HG03342 (cell line): ENCODE measurements at regions not wholly inside any gene's neighbourhood (a gene's known extent, or its start where the extent isn't known, plus 50 kb on each side); places are given as distances from the start of the nearest gene placed in this dataset.
"Not testable (repeated sequence)": the region's sequence is repeated elsewhere in the genome, so short reads cannot be mapped to it uniquely, and the experiment has no call there.

Source experiments
- ATAC-seq: cut with Tn5 transposase; IDR thresholded peaks from one replicate; pipeline ENCODE4 v1.9.1; 2021; ENCODE audit warnings: mild to moderate bottlenecking, moderate library complexity; ENCODE audit not compliant: unreplicated experiment

DNA sequence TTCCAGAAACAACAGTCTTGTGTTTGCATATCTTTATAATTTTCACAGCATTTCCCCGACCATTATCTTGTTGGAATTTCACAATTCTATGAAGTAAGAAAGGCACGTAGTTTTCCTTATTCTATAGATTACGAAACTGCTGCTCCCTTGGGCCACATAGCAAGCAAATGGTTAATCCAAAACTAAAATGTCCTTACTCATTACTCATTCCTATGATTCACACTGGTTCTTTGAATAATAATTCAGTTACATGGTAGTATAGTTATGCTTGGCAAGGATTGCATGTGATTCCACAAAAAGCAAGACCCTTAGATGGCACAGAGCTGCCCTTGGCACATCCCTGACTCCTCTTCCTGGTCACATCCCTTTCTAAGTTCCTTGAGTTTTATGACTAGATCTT, 51.2 kb downstream of the OR13H1 start:
- no peak for ATAC-seq

DNA sequence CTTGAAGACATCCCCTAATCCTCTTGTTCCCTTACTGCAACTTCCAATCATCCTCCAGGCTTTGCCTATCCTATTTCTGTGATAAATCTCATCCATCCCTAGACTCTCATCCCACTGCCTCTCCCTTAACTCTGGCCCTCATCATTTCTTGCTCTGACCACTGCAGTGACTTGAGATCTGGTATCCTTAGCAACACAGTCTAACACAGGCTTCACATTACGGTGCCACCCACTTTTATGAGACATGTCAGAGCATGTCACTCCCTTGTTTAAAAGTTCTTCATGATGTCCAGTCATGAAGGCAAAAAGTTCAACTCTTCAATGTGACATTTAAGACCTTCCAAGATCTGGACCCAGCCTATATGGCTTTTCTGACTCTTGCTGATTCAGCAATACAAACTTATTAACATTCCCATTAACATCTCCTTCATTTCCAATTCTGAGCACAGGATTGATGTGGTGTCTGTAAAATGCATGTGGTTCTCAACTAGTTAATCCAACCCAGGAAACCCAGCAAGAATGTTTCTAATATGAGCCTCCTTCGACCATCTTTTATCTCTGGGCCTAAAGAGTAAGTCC, 64.0 kb downstream of the OR13H1 start:
- ATAC-seq: no peak

DNA sequence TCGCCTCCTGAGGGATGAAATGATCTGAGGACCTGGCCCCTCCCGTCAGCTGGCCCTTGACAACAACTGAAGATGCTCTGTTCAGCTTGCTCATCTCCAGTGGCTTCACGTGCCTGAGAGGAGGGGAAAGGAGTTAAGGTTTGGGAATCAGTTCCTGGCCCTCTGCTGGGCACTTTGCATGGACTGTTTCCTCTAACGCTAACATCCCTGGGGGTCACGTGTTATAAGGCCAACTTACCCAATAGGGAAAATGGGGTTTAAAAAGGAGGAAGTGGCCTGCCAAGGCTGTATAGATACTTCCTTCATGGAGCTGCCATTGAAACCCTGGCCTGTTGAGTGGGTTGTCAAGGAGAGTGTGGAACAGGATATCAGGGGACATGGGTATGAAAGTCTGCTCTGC, 65.6 kb downstream of the OR13H1 start:
- no peak for ATAC-seq

DNA sequence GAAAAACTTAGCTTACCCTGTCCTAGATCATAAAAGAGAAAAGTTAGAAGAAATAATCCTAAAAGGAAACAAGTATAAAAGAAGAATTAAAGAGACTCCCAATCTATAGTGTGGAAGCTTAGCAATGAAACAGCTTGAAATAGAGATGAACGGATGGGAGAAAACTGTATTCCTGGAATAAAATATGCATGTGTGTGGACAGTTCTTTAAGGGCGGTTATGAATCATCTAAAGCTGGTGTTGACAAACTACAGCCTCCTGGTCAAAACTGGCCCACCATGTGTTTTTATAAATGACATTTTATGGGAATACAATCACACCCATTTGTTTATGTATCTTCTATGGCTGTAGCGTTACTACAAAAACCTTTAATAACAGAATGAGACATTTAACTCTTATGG, 69.4 kb downstream of the OR13H1 start:
- ATAC-seq: no peak

DNA sequence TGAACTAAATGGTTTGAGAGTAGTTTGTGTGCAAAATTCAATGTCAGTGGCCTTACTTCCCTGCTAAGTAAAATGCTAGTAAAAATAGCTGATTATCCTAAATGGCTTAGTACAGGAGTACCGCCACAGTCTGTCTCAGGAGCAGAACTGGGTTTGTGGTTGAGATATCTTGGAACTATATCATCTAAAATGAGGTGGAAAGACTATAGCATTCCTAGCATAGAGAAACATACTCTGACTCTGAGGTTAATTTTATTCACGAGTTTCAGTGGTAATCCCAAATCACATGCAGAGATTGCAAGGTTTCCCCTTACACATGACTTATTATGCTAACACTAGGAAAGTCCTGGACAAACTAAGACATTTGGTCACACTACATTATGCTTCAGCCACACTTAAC, 70.4 kb downstream of the OR13H1 start:
- no peak for ATAC-seq

DNA sequence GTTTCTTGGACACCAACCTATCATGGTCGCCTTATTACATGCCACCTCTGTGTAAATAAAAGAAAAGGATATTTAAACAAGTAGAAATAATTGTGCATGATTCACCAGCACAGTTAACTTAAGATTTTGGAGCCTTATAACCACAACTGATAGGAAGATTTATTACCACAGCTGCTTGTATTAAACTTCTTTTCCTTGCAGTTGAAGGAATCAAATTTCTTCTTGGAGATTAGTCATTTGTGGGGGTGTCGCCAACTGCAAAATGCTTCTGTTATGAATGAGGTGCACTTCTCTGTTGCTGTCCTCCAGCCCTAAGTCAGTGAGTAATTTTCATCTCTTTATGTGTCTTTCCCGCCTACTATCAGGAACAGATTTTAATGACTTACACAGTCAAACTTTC, 73.3 kb downstream of the OR13H1 start:
- no peak for ATAC-seq

DNA sequence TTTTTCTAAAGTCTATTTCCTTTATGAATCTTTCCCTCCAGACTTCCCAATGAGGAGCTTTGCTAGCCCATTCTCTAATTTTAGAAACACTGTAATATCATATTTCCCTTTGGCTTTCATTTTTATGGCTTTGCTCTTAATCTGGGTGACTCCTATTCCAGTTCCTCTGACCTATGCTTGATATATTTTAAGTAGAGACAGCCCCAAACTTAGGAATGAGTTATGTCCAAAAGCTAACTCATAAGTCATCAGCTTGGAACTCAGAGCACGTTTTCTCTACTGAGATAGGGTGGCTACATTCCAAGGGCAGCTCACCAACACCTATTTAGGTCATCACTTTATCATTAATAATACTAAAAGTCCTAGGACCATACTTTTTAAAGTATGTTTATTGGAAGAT, 77.8 kb downstream of the OR13H1 start:
- ATAC-seq: no peak

DNA sequence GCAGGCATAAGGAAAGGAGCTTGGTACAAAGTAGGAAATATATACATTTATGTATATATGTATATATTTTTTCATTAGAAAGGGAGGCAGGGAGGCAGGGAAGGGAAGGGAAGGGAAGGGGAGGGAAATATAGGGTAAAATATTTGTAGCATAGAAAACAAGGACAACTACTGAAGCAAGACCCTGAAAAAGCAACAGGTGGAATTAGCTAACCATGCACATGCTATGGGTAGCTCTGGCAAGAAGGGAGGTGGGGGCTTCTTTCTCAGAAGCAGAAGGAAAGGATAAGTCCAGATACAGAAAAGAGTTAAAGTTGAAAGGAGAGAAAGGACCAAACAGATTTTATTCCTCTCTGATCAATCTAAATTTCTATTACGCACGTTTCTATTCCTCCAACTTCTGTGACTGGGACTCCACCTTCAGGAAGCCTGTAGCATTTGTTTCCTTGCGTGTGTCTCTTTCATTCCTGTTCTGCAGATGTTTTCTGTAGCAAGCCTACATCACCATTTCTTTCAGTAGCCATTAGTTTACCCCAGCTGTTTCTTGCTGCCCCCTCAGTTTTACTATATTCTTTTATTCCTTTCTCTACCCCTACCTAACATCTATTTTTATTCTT, 82.9 kb downstream of the OR13H1 start:
- ATAC-seq: no peak

DNA sequence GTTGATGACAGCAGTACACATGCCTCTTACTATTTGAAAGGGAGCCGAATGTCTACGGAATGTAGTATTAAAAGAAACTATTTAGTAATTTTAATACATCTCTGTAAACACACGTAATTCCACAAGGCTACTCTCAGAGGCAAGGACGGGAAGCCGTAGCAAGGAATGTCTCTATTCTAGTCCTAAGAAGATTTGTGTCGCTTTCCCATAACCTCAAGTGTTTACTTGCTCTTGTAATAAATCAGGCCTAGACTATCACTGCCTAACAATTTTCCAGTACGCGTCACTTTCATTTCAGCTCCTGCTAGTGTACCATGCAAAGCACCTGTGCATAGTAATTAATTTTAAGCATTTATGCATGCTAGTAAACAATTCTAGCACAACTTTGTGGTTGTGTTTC, 86.7 kb downstream of the OR13H1 start:
- ATAC-seq: no peak

DNA sequence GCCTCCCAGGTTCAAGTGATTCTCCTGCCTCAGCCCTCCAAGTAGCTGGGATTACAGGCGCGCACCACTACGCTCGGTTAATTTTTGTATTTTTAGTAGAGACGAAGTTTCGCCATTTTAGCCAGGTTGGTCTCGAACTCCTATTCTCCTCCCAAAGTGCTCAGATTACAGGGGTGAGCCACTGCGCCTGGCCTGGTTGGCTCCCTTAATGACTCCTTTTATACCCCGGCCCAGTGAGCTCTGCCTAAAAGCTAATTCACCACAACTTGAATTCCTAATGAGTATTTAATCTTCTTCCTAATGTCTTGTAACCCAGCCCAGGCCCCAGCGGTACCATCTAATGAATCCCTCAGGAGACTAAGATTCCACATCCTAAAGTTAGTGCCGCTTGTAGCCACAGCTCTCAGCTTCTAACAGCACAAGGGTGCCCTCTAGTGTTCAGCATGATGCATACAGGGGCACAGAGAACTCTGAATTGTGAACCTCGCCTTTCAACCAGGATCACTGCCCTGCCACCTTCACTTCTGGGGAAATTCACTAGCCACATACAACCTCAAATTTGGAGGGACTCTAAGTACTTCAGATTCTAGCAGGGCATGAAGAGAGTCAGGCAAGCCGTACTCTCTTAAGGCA, 89.5 kb downstream of the OR13H1 start:
- ATAC-seq: peak; percentile 97

DNA sequence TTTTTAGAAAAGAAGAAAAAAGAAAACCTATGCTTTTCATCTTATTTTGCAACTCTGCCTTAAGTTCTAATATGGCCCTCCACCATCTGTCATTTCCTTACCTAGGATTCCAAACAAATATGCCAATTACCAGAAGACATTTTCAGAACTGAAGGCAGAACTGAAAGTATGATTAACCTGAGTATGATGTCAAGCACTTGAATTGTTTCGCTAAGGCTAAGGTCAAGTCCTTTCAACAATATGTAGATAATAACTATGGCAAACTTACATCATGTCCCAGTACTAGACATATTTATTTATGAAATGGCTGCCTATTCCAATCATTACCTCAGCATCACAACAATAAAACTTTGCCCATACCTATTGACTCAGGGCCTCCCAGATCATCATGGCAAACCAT, 91.0 kb downstream of the OR13H1 start:
- ATAC-seq: no peak

DNA sequence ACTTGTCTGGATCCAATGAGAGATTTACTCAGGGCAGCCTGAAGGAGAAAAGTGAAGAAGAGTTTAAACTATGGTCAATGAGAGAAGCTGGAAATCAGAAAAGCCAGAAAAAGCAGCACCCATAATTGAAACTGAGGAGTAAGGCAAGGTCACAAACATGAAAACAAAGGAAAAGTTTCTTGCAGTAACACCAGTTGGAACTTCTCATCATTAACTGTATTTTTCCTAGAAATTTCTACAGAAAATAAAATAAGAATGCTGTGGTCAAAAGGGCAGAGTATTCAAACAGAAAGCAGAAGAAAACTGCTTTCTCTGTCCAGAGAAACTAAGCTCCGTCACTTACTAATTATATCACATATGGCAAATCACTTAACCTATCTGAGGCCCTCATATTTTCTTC, 102.2 kb downstream of the OR13H1 start:
- no peak for ATAC-seq

DNA sequence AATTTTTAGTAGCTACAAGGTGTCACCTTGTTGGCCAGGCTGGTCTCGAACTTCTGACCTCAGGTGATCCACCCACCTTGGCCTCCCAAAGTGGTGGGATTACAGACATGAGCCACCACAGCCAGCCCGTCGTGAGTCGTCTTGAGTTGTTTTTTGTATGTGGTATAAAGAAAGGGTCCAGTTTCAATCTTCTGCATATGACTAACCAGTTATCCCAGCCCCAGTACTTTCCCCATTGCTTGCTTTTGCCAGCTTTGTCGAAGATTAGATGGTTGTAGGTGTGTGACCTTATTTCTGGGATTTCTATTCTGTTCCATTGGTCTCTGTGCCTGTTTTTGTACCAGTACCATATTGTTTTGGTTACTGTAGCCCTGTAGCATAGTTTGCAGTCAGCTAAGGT, 105.9 kb downstream of the OR13H1 start:
- no peak for ATAC-seq

DNA sequence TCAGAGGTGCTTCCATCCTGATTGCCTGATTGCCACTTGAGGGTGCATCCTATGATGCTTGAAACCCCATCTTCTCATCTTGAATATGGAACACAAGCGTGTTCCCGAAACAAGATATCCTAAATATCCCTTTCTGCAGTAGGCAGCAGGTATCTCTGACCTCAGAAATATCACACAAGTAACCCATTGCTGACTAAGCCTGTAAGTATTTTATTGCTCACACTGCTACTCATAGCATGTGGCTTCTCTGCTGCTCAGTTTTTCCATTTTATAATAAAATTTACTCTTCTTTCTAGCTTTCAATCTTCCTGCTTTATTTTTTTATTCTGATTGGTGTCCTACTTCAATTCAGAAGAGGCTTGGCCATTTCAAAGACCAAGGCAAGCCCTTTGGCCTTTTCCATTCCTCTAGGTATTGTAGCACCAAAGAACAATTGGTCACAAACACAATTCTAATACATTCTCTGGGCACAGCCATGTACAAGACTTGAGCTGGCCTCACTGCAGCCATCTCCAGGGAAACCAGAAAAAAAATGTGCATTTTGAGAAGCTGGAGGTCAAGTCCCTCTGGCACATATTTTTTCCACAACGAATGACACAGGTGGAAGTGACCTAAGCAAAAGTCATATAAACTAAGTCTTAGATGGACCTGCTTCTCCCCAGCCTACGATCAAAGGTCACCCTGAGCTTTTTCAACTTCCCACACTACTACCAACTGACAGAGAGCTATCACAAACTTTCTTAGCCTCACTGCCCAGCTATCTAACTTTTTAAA, 107.0 kb downstream of the OR13H1 start:
- ATAC-seq: no peak

DNA sequence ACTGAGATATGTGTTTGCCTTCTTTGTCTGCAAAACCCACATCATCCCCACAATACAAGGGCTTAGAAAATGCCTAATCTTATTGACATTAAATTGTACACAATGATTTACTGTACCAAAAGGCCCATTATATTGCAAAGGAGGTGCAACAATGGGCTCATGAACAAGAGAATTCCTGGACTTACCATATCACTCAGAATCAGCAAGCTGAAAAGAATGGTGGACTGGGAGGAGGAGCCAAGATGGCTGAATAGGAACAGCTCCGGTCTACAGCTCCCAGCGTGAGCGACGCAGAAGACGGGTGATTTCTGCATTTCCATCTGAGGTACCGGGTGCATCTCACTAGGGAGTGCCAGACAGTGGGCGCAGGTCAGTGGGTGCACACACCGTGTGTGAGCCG, 119.9 kb downstream of the OR13H1 start:
- ATAC-seq: not testable (repeated sequence)

DNA sequence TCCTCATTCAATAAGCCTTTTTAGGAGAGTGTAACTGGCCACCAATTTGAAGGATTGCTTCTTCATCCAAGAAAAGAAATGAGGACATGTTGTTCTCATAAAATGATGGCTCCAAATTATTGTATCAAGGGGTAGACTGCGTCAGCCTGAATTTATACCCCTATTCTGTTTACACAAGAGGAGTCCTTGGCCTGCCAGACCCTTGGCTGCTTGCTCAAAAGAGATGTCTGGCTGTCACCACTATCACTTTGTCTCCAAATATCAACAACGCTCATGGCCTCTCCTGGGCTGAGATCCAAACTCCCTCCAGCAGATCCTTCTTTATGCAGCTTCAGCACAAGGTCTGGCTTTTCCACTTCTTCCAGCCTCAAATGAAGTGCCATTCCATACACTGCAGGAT, 127.9 kb downstream of the OR13H1 start:
- ATAC-seq: no peak

DNA sequence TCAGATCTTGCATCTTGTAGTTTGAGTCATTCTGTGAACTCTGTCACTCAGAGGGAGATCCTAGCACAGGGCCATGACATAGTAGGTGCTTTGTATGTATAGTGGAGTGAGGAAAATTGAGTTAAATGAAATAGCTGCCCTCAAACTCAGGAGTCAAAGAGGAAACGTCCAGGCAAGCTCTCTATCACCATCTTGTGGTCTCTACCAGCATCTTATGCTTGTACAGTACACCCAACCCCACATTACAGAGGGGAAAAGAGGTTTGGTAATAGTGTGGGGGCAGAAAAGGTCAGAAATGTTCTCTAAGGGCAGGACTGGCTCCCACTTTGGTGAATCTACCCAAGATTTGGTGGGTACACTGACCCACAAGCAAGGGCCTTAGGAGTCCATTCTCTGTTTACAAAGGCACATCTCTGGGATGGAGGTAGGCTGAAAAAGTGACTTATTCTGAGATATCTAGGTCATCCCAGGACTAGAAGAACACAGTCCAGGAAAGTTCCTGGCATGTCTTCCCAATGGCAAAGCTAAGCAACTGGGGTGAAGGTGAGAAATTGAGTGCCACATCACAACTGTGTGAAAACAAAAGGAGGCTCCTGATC, 131.8 kb downstream of the OR13H1 start:
- ATAC-seq: peak; percentile 61

DNA sequence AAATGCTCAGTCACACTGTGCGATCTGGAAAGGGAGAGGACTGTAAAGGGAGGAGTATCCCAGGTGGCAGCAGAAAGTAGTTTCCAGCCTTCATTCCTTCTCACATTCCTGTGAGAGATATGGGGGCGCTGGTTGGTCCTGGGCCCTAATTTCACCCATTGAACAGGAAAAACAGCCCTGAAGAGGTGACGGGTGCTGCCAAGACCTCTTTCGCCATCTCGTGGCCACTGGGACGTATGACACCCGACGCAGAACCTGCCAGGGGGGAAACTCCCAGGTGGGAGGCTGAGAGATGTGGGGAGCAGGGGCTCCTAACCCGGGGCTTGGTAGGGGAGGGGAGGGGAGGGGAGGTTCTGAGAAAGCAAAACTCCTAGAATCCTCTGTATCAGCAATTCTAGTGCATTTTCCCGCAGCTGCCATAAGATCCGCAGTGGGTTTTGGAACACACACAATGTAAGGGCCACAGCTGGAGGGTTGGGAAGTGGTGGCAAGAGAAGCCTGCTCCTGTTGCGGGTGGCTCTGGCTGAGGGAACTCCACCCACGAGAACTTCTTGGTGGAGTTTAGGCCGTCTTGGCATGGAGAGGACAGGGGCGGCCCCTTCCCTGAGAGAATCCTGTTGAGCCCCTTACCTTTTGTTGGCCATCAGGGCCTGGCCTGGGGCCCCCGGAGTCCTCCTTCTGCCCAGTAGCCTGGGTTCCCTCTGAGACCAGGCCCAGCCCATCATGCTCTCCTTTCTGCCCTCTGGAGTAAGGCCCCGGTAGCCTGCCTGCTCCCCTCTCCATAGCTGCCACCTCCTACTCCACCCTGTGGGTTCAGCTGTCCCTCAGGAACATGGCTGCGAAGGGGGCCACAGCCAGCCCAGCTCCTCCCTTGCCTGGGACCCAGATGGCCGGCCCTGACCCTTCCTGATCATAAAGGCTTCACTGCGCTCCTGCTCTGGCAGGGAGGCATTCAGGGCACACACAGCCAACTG, 134.1 kb downstream of the OR13H1 start:
- peak; percentile 73 for ATAC-seq

DNA sequence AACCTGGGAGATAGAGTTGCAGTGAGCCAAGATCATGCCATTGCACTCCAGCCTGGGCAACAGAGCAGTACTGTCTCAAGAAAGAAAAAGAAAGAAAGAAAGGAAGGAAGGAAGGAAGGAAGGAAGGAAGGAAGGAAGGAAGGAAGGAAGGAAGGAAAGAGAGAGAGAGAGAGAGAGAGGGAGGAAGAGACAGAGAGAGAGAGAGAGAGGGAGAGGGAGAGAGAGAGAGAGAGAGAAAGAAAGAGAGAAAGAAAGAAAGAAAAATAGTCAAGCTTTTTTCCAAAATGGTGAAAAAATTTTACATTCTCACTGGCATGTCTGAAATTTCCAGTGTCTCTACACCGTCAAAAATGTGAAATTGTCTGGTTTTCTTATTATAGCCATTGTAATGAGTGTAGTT, 138.9 kb downstream of the OR13H1 start:
- not testable (repeated sequence) for ATAC-seq

DNA sequence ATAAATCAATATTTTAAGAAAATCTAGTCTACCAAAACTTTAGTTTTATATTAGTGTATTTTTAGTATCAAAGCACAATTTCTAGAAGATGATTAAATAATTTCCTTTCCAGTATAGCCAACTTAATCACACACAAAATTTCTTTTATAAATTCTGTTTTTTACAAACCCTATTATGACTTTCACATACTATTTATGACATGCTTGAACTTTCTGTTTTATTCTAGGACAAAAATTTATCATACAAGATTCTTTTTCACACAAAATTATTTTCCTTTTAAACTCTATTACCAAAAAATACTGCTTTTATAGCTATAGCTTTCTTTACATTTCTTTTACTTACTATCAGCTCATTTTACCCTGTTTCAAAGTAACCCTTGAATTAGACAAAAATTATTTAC, 149.5 kb downstream of the OR13H1 start:
- no peak for ATAC-seq
